ENCODE measurements at regions not wholly inside any gene's neighbourhood (a gene's known extent, or its start where the extent isn't known, plus 50 kb on each side); places are given as distances from the start of the nearest gene placed in this dataset.

DNA sequence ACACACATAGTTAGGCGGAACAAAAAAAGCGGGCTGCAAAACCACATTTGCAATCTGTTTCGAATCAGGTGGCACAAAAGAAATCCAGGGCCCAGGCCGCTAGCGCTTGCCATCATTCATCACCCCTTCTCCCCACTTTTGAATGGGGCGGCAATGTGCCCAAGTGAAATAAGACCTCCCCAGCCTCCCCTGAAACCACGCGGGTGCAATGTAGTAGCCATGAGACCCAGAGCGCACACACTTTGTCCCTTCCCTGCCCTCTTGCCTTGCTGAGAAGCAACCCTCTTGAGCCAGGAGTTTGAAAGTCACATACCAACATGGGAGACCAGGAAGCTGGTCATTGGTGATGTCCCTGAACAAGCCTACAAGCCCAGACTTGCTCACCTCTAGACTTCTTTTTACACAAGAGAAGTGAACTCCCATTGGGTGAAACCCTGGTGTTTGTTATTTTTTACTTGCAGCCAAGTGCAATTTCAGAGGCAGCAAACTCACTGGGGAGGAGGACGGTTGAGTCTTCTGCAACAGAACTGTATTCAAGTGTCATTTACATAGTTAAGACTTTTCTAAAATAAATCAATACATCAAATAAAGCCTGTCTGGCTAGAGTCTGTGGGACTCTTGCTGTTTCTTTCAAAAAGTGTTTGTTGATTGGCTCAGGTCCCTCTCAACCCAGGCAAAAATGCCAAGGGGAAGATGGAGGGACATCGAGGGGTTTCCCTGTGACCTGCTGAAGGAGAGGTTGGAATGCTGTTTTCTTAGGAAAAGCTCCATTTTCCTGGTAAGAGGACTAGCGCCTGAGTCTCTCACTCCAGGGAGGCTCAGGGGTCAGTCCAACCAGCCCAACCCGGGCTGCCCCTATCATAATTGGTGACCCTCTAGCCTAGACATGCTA is 138.1 kb upstream of the PTPN1 start:
- TF ChIP-seq POLR2AphosphoS5 (IDR thresholded peaks at IDR 0.05), result no peak
- TF ChIP-seq, protein P1, sequence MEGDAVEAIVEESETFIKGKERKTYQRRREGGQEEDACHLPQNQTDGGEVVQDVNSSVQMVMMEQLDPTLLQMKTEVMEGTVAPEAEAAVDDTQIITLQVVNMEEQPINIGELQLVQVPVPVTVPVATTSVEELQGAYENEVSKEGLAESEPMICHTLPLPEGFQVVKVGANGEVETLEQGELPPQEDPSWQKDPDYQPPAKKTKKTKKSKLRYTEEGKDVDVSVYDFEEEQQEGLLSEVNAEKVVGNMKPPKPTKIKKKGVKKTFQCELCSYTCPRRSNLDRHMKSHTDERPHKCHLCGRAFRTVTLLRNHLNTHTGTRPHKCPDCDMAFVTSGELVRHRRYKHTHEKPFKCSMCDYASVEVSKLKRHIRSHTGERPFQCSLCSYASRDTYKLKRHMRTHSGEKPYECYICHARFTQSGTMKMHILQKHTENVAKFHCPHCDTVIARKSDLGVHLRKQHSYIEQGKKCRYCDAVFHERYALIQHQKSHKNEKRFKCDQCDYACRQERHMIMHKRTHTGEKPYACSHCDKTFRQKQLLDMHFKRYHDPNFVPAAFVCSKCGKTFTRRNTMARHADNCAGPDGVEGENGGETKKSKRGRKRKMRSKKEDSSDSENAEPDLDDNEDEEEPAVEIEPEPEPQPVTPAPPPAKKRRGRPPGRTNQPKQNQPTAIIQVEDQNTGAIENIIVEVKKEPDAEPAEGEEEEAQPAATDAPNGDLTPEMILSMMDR (IDR thresholded peaks at IDR 0.05), result no peak
- no peak for TF ChIP-seq POLR2A (IDR thresholded peaks at IDR 0.05)

All from gastroesophageal sphincter (tissue), 3 donors.